ENCODE measurements at regions not wholly inside any gene's neighbourhood (a gene's known extent, or its start where the extent isn't known, plus 50 kb on each side); places are given as distances from the start of the nearest gene placed in this dataset.
A peak's percentile ranks its signal among the peaks of the same experiment; 100 is the strongest.

- TF ChIP-seq ZNF766 (CRISPR knock-in tag; conservative IDR thresholded peaks at IDR 0.05) (no peak), ZNF316 (IDR thresholded peaks at IDR 0.05) (0 out of 2 replicates have a peak, but pooled peaks have one; percentile 21), NFE2 (IDR thresholded peaks at IDR 0.05; ENCODE audit: low read depth) (peak; percentile 56; the same call in 1 of the 2 replicates), HDAC8 (tag; IDR thresholded peaks at IDR 0.05) (no peak), TFE3 (CRISPR knock-in tag; IDR thresholded peaks at IDR 0.05) (no peak)
- BruUV-seq (replicated peaks), result no TSS peak
- POLR2A ChIA-PET, result interaction anchor here (0.7 to 2.2 kb wide), 4 partner anchors 9 to 194 kb away, joined by 3 to 5 read pairs (median 3); partner anchors contain the start of gene ERO1B
- H3K27ac ChIP-seq (ENCODE audit: extremely low read depth, low read depth, low read length), result no peak overlapping the region
- in situ Hi-C loops (cut with MboI) (no loop called here), intact Hi-C loops (cut with micrococcal nuclease) (no loop called here)
- H3K79me2 ChIP-seq (ENCODE audit: control insufficient read depth, insufficient read depth, low read length), result no peaks in the 10 kb centered on the region
- DNase-seq (ENCODE audit: extremely low read depth in 1 of 4, low spot score in 3 of 4) (no peak), ATAC-seq (no peak), FAIRE-seq (no peak)
- H3K4me2 ChIP-seq (ENCODE audit: insufficient read depth, low read length), result no peak overlapping the region
- CTCF ChIA-PET (ENCODE audit: low intra/inter-chr PET ratio), result interaction anchor here (0.6 kb wide), 1 partner anchor 92 kb away, joined by 3 read pairs; no protein-coding TSS in a partner anchor
- H4K20me1 ChIP-seq (replicated peaks; ENCODE audit: control insufficient read depth, insufficient read depth, low read length), result no peaks in the 10 kb centered on the region
- no peak overlapping the region for H3K4me3 ChIP-seq
- H3K9me3 ChIP-seq (replicated peaks; ENCODE audit: control insufficient read depth, insufficient read depth, low read depth, low read length), result no peaks in the 10 kb centered on the region
- no peaks in the 10 kb centered on the region for H3K9me1 ChIP-seq (ENCODE audit: control insufficient read depth, insufficient read depth, low read length)
- whole genome bisulfite sequencing (ENCODE audit: insufficient coverage, low coverage, missing lambda C conversion rate), result 77% methylated on average over 4 of the region's 4 CpGs
- H2AFZ ChIP-seq (ENCODE audit: low read depth, low read length), result no peak overlapping the region
- H3K4me1 ChIP-seq (replicated peaks in 1 of 2; ENCODE audit: control insufficient read depth in 2 of 2, insufficient read depth in 2 of 2, low read length in 2 of 2), result peaks cover 0 to 6% of the 10 kb centered on the region in 2 experiments; a peak in 3 of 5 replicates
- no peaks in the 10 kb centered on the region for H3K36me3 ChIP-seq (ENCODE audit: control insufficient read depth, insufficient read depth, low read length)
- H3K9ac ChIP-seq (ENCODE audit: insufficient read depth in 1 of 2, low read depth in 2 of 2, low read length in 2 of 2), result no peak overlapping the region
- no peaks in the 10 kb centered on the region for H3K27me3 ChIP-seq (ENCODE audit: control insufficient read depth in 2 of 2, insufficient read depth in 2 of 2, low read length in 2 of 2)
These were observed 52.8 kb upstream of the EDARADD start for GRCh38 chr1:236341298-236341697.
